ENCODE measurements at regions not wholly inside any gene's neighbourhood (a gene's known extent, or its start where the extent isn't known, plus 50 kb on each side); places are given as distances from the start of the nearest gene placed in this dataset.

DNA sequence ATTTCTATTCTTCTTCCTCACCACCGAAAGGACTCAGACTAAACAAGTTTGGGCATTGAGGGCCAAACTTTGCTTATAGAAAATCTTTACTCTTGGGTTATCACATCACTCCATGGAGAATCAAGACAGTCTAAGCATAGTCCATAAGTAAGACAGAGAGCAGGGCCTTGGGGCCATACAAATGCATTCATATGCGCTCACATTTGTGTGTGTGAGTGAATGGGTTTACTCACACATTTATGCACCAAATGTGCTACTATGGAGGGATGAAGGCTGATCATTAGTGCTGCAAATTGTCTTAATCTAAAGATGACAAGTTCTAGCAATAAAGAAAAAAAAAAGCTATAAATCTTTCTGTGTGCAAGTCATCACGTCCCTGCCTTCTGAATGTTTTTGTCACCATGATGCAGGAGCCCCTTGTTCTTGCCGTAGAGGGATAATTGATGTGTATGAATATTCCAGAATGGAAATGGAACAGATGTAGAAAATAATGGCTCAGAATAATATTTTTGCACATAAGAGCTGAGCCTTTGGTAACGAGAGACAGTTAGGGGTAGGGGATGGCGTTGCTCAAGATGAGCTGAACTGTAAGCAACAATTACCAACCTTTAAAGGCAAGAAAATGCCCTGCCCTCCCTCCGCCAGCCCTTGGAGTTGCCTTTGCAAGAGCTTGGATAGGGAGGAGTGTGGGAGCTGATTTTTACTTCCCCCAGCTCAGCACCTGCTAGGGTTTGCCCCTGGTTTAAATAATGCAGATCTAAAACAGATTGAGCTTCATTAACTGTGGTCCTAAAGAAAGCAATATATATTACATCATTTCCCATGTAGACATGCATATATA, 52.3 kb upstream of the IKBKE start:
- TF ChIP-seq POLR2A (IDR thresholded peaks at IDR 0.05) (no peak), CTCF (IDR thresholded peaks at IDR 0.05) (no peak)
- Histone ChIP-seq H3K27me3 (no peaks in the 10 kb centered on the region), H3K9me3 (no peaks in the 10 kb centered on the region), H3K36me3 (peaks cover 0 to 11% (median 0%) of the 10 kb centered on the region in 3 donors), H3K4me3 (no peak overlapping the region), H3K27ac (no peak overlapping the region), H3K4me1 (peaks cover 0 to 20% (median 0%) of the 10 kb centered on the region in 4 donors)
- DNase-seq: no peak

GRCh38 chr1:206419250-206419649, 51.0 kb upstream of the IKBKE start:
- H3K36me3 ChIP-seq: peaks cover 0 to 11% (median 0%) of the 10 kb centered on the region in 3 donors
- TF ChIP-seq POLR2A (IDR thresholded peaks at IDR 0.05): no peak
- TF ChIP-seq CTCF (IDR thresholded peaks at IDR 0.05): peak in 3 of 6 experiments; percentile 24 to 31 (median 27)
- no peaks in the 10 kb centered on the region for H3K27me3 ChIP-seq
- peak in 2 of 3 donors; percentile 53 to 74 for DNase-seq
- no peak overlapping the region for H3K27ac ChIP-seq
- peaks cover 0 to 20% (median 0%) of the 10 kb centered on the region in 4 donors for H3K4me1 ChIP-seq
- no peaks in the 10 kb centered on the region for H3K9me3 ChIP-seq
- no peak overlapping the region for H3K4me3 ChIP-seq

DNA sequence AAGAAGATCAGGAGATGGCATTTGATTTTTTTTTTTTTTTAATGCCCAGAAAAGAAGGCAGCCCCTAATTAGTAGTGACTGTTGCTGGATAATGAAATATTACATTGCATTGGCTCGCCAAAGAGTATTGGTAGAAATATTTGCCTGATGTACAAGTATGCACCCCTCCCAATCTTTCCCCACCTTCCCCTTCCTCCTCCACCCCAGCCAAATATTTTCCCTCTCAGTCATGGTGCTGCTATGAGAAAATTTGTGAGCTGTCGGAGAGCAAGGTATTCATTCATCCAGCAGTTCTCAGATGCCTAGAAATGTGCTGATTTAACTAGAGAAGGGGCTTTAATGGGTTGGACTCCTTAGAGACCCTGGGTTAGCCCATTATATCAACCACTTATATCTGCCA, 50.5 kb upstream of the IKBKE start:
- Histone ChIP-seq H3K36me3 (peaks cover 0 to 12% (median 0%) of the 10 kb centered on the region in 3 donors), H3K27me3 (no peaks in the 10 kb centered on the region), H3K27ac (no peak overlapping the region), H3K4me1 (peaks cover 0 to 20% (median 0%) of the 10 kb centered on the region in 4 donors), H3K9me3 (no peaks in the 10 kb centered on the region), H3K4me3 (no peak overlapping the region)
- DNase-seq: no peak
- TF ChIP-seq POLR2A (IDR thresholded peaks at IDR 0.05) (no peak), CTCF (IDR thresholded peaks at IDR 0.05) (no peak)

DNA sequence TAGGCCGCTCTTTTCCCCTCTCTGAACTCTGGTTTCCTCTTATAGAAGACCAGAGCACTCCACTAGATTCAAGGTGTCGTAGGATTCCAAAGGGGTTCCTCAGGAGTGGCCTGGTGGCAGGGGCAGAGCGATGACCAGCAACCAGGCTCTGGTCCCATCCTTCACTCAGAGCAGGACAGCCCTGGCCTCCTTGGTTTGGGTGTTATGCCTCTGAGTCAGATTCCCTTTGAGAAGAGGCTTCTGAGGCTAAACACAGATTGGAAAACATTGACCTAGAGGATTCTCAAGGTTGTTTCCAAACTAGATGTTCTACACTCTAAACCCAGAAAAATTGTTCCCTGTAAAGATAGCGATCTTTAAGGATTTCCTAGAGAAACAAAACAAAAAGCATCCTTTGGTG, 49.8 kb upstream of the IKBKE start:
- no peaks in the 10 kb centered on the region for H3K9me3 ChIP-seq
- TF ChIP-seq CTCF (IDR thresholded peaks at IDR 0.05): no peak
- TF ChIP-seq POLR2A (IDR thresholded peaks at IDR 0.05): no peak
- peaks cover 0 to 13% (median 0%) of the 10 kb centered on the region in 4 donors for H3K4me1 ChIP-seq
- H3K4me3 ChIP-seq: no peak overlapping the region
- H3K27me3 ChIP-seq: no peaks in the 10 kb centered on the region
- DNase-seq: no peak
- H3K36me3 ChIP-seq: peaks cover 0 to 14% (median 0%) of the 10 kb centered on the region in 3 donors
- no peak overlapping the region for H3K27ac ChIP-seq

Small RNA genes lying in the stretch of these regions (small RNA-seq; reads per million reads assigned to genes)
- gene AC244023.1: 0 reads per million in 2 donors
